ENCODE measurements at regions not wholly inside any gene's neighbourhood (a gene's known extent, or its start where the extent isn't known, plus 50 kb on each side); places are given as distances from the start of the nearest gene placed in this dataset.

- WGBS, 2 experiments (ENCODE audit: extremely low coverage in 1 of 2, insufficient coverage in 1 of 2, insufficient read length in 1 of 2, insufficient replicate concordance in 2 of 2, low coverage in 1 of 2, low lambda C conversion rate in 2 of 2, missing lambda C conversion rate in 1 of 2): 84% methylated on average over 12 of the region's 12 CpGs; no CpG with 5 or more reads in 1 of the 2 experiments
- Histone ChIP-seq H3K27me3 (replicated peaks in 1 of 4; ENCODE audit: control insufficient read depth in 3 of 4, extremely low read depth in 1 of 4, insufficient read depth in 3 of 4, low read length in 3 of 4) (peaks cover 0 to 9% (median 0%) of the 10 kb centered on the region in 4 experiments; a peak in 2 of 7 replicates), H3K79me2 (ENCODE audit: control insufficient read depth in 1 of 2, insufficient read depth in 2 of 2, low read length in 2 of 2) (no peaks in the 10 kb centered on the region), H4K8ac (ENCODE audit: extremely low read depth, insufficient read depth, low read length) (no peak overlapping the region), H2BK20ac (ENCODE audit: low read length) (no peak overlapping the region; the same call in 1 of the 2 replicates), H3K4me3 (ENCODE audit: extremely low read depth in 1 of 4, insufficient read depth in 2 of 4, low read depth in 3 of 4, low read length in 4 of 4) (no peak overlapping the region), H3K36me3 (ENCODE audit: control insufficient read depth in 2 of 4, insufficient read depth in 4 of 4, low read length in 3 of 4) (no peaks in the 10 kb centered on the region), H3K79me1 (ENCODE audit: low read depth, low read length) (no peaks in the 10 kb centered on the region), H3K56ac (replicated peaks; ENCODE audit: insufficient read length, low read depth, low read length) (no peak overlapping the region), H2BK15ac (ENCODE audit: low read length) (no peak overlapping the region), H4K5ac (ENCODE audit: insufficient read length, low read depth, low read length) (no peak overlapping the region), H2AK5ac (ENCODE audit: low read depth, low read length) (no peak overlapping the region), H3K9ac (replicated peaks in 1 of 4; ENCODE audit: extremely low read depth in 1 of 4, low read depth in 3 of 4, low read length in 3 of 4) (no peak overlapping the region), H3K14ac (ENCODE audit: insufficient read length) (no peak overlapping the region), H3K9me3 (ENCODE audit: insufficient read depth in 2 of 2, low read depth in 1 of 2, low read length in 1 of 2) (no peaks in the 10 kb centered on the region), H4K20me1 (replicated peaks in 1 of 2; ENCODE audit: control insufficient read depth in 1 of 2, insufficient read depth in 2 of 2, low read length in 2 of 2) (no peaks in the 10 kb centered on the region), H3K4me1 (replicated peaks in 1 of 4; ENCODE audit: control insufficient read depth in 3 of 4, insufficient read depth in 4 of 4, low read length in 3 of 4) (peaks cover 8 to 20% (median 10%) of the 10 kb centered on the region in 4 experiments), H2BK120ac (replicated peaks; ENCODE audit: low read depth, low read length) (peak overlapping the region; percentile 31), H2BK5ac (ENCODE audit: low read depth, low read length) (no peak overlapping the region), H3K4ac (replicated peaks; ENCODE audit: insufficient read length, low read depth, low read length) (no peak overlapping the region), H3K4me2 (ENCODE audit: insufficient read depth in 1 of 2, low read depth in 2 of 2, low read length in 2 of 2) (no peak overlapping the region), H4K91ac (replicated peaks; ENCODE audit: insufficient read length, low read length) (no peak overlapping the region), H2AFZ (ENCODE audit: low read length) (no peak overlapping the region), H3K18ac (ENCODE audit: extremely low read depth, low read length) (peak overlapping the region; percentile 68; the same call in 1 of the 2 replicates), H3K23ac (ENCODE audit: insufficient read length) (no peak overlapping the region), H3K23me2 (ENCODE audit: low read depth, low read length) (no peaks in the 10 kb centered on the region), H2BK12ac (ENCODE audit: low read depth, low read length) (no peak overlapping the region; the same call in 1 of the 2 replicates), H3K27ac (ENCODE audit: low read depth, low read length) (no peak overlapping the region)
- ChIA-PET CTCF (ENCODE audit: partially characterized antibody) (interaction anchor here (0.7 to 1.6 kb wide), 5 partner anchors 9 to 206 kb away, joined by 3 read pairs; no protein-coding TSS in a partner anchor), POLR2A (ENCODE audit: partially characterized antibody) (no interaction called here)
- FAIRE-seq: no peak
- DNase-seq (ENCODE audit: low read depth in 1 of 2, low spot score in 2 of 2): no peak
- TF ChIP-seq JUN (IDR thresholded peaks at IDR 0.05; ENCODE audit: low read depth, low read length) (no peak), EP300 (IDR thresholded peaks at IDR 0.05; ENCODE audit: borderline replicate concordance in 1 of 2, low read depth in 2 of 2, low read length in 2 of 2) (no peak), POLR2AphosphoS5 (IDR thresholded peaks at IDR 0.05; ENCODE audit: low read depth, low read length) (no peak), KDM1A (IDR thresholded peaks at IDR 0.05; ENCODE audit: borderline replicate concordance, low read length) (no peak), YY1 (IDR thresholded peaks at IDR 0.05; ENCODE audit: low read depth, low read length) (no peak), RFX5 (IDR thresholded peaks at IDR 0.05; ENCODE audit: borderline replicate concordance, low read depth, low read length) (no peak), KDM5A (IDR thresholded peaks at IDR 0.05; ENCODE audit: low read length) (no peak), CBX8 (IDR thresholded peaks at IDR 0.05; ENCODE audit: borderline replicate concordance, low read depth, low read length) (no peak), CREB1 (IDR thresholded peaks at IDR 0.05) (no peak), SIX5 (IDR thresholded peaks at IDR 0.05; ENCODE audit: low read depth, low read length) (no peak), SRF (IDR thresholded peaks at IDR 0.05; ENCODE audit: low read depth, low read length) (no peak)
- TF ChIP-seq, protein P1, sequence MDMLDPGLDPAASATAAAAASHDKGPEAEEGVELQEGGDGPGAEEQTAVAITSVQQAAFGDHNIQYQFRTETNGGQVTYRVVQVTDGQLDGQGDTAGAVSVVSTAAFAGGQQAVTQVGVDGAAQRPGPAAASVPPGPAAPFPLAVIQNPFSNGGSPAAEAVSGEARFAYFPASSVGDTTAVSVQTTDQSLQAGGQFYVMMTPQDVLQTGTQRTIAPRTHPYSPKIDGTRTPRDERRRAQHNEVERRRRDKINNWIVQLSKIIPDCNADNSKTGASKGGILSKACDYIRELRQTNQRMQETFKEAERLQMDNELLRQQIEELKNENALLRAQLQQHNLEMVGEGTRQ (IDR thresholded peaks at IDR 0.05; ENCODE audit: low read length): no peak
Measured at GRCh38 chr3:193997228-193998122, 138.5 kb upstream of the HES1 start.

Data from H1 (cell line).